ENCODE measurements at regions not wholly inside any gene's neighbourhood (a gene's known extent, or its start where the extent isn't known, plus 50 kb on each side); places are given as distances from the start of the nearest gene placed in this dataset.

DNA sequence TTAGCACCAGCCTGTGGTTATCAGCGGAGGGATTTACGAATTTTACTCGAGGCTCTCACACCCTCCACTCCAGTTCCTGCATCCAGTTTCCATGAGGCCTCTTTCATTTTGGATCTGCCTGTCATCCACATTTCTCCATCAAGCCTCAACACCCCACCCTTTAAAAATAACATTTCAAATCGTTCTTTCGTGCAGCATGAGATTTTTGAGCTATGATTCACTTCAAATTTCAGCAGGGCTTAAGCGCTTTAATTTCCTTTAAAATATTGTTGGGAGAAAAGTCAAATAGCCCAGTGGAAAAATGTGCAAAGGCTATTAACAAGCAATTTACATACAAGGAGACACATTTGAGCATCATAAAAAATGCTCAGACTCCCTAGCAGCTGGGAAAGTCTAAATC, 103.2 kb downstream of the MSX2 start:
- H3K9me2 ChIP-seq: no peaks in the 10 kb centered on the region
- no peaks in the 10 kb centered on the region for H3K4me1 ChIP-seq (ENCODE audit: control insufficient read depth in 1 of 2, insufficient read depth in 2 of 2, low read depth in 1 of 2, low read length in 1 of 2)
- H3F3A ChIP-seq (replicated peaks; ENCODE audit: insufficient read depth): no peaks in the 10 kb centered on the region
- H3K27ac ChIP-seq (ENCODE audit: low read depth in 2 of 2, low read length in 1 of 2): no peak overlapping the region
- POLR2A ChIA-PET: no interaction called here
- H3K9ac ChIP-seq: no peak overlapping the region
- no peak for TF ChIP-seq EZH2phosphoT487 (IDR thresholded peaks at IDR 0.05; ENCODE audit: borderline replicate concordance, low read depth)
- TF ChIP-seq GABPA (IDR thresholded peaks at IDR 0.05; ENCODE audit: low read depth): no peak
- TF ChIP-seq, protein P1, sequence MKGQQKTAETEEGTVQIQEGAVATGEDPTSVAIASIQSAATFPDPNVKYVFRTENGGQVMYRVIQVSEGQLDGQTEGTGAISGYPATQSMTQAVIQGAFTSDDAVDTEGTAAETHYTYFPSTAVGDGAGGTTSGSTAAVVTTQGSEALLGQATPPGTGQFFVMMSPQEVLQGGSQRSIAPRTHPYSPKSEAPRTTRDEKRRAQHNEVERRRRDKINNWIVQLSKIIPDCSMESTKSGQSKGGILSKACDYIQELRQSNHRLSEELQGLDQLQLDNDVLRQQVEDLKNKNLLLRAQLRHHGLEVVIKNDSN (IDR thresholded peaks at IDR 0.05; ENCODE audit: borderline replicate concordance, low read depth): no peak
- TF ChIP-seq TCF12 (IDR thresholded peaks at IDR 0.05): no peak
- no peak for TF ChIP-seq ELF1 (IDR thresholded peaks at IDR 0.05)
- TF ChIP-seq TAF1 (IDR thresholded peaks at IDR 0.05; ENCODE audit: borderline replicate concordance, low read depth, low read length): no peak
- no peak for TF ChIP-seq POLR2AphosphoS5 (IDR thresholded peaks at IDR 0.05; ENCODE audit: low read depth, low read length)
- no peak for TF ChIP-seq MEF2A (IDR thresholded peaks at IDR 0.05; ENCODE audit: borderline replicate concordance, low read depth)
- TF ChIP-seq MXI1 (IDR thresholded peaks at IDR 0.05; ENCODE audit: low read depth, low read length): no peak
- TF ChIP-seq JUND (IDR thresholded peaks at IDR 0.05): no peak
- TF ChIP-seq SIN3A (IDR thresholded peaks at IDR 0.05; ENCODE audit: borderline replicate concordance, low read depth, low read length): no peak
- TF ChIP-seq EP300 (IDR thresholded peaks at IDR 0.05; ENCODE audit: borderline replicate concordance in 1 of 2, low read depth in 1 of 2, low read length in 1 of 2): no peak
- TF ChIP-seq, protein P2, sequence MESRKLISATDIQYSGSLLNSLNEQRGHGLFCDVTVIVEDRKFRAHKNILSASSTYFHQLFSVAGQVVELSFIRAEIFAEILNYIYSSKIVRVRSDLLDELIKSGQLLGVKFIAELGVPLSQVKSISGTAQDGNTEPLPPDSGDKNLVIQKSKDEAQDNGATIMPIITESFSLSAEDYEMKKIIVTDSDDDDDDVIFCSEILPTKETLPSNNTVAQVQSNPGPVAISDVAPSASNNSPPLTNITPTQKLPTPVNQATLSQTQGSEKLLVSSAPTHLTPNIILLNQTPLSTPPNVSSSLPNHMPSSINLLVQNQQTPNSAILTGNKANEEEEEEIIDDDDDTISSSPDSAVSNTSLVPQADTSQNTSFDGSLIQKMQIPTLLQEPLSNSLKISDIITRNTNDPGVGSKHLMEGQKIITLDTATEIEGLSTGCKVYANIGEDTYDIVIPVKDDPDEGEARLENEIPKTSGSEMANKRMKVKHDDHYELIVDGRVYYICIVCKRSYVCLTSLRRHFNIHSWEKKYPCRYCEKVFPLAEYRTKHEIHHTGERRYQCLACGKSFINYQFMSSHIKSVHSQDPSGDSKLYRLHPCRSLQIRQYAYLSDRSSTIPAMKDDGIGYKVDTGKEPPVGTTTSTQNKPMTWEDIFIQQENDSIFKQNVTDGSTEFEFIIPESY (IDR thresholded peaks at IDR 0.05; ENCODE audit: borderline replicate concordance, low read depth): no peak
- CTCF ChIA-PET: interaction anchor here (1.1 kb wide), 1 partner anchor 500 kb away, joined by 3 read pairs; no protein-coding TSS in a partner anchor
- H2AFZ ChIP-seq (ENCODE audit: low read depth): no peak overlapping the region
- H3K4me3 ChIP-seq (ENCODE audit: low read depth in 2 of 2, low read length in 1 of 2): no peak overlapping the region
- WGBS (ENCODE audit: low lambda C conversion rate): 41% methylated on average over 6 of the region's 6 CpGs
- H3K9me3 ChIP-seq: no peaks in the 10 kb centered on the region
- H3K79me2 ChIP-seq (ENCODE audit: insufficient read depth): no peaks in the 10 kb centered on the region
- DNase-seq: no peak
- H3K36me3 ChIP-seq (replicated peaks in 1 of 2; ENCODE audit: control insufficient read depth in 1 of 2, insufficient read depth in 2 of 2, low read length in 1 of 2): no peaks in the 10 kb centered on the region
- H3K27me3 ChIP-seq (ENCODE audit: insufficient read depth): no peaks in the 10 kb centered on the region
- no peak overlapping the region for H3K4me2 ChIP-seq
- H4K20me1 ChIP-seq (ENCODE audit: insufficient read depth): no peaks in the 10 kb centered on the region

DNA sequence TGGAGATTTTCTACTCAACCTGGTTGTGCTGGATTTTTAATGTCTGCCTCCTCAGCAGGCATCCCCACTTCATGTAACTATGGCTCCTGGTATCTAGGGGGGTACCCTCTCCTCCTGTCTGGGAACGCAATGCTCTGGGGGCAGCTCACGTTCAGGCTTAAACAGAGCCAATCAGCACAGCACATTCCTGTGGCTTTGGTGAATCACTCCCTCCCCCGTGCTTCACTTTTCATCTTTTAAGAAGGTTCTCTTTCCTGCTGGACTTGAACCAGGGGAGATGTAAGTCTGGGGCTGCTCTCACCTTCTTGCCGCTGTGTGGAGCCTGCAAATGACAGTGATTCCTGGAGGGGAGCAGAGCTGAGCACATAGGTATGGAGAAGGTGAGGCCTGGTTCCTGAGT, 101.2 kb downstream of the MSX2 start:
- Histone ChIP-seq H3K4me3 (ENCODE audit: low read depth in 2 of 2, low read length in 1 of 2) (no peak overlapping the region), H3K36me3 (replicated peaks in 1 of 2; ENCODE audit: control insufficient read depth in 1 of 2, insufficient read depth in 2 of 2, low read length in 1 of 2) (no peaks in the 10 kb centered on the region), H3K79me2 (ENCODE audit: insufficient read depth) (no peaks in the 10 kb centered on the region), H2AFZ (ENCODE audit: low read depth) (no peak overlapping the region), H3K4me2 (no peak overlapping the region), H3K27me3 (ENCODE audit: insufficient read depth) (no peaks in the 10 kb centered on the region), H3K9me2 (no peaks in the 10 kb centered on the region), H3K9ac (no peak overlapping the region), H4K20me1 (ENCODE audit: insufficient read depth) (no peaks in the 10 kb centered on the region), H3K27ac (ENCODE audit: low read depth in 2 of 2, low read length in 1 of 2) (no peak overlapping the region), H3K9me3 (no peaks in the 10 kb centered on the region), H3K4me1 (ENCODE audit: control insufficient read depth in 1 of 2, insufficient read depth in 2 of 2, low read depth in 1 of 2, low read length in 1 of 2) (no peaks in the 10 kb centered on the region), H3F3A (replicated peaks; ENCODE audit: insufficient read depth) (no peaks in the 10 kb centered on the region)
- TF ChIP-seq JUND (IDR thresholded peaks at IDR 0.05) (no peak), YY1 (IDR thresholded peaks at IDR 0.05; ENCODE audit: low read depth) (no peak), SIN3A (IDR thresholded peaks at IDR 0.05; ENCODE audit: borderline replicate concordance, low read depth, low read length) (no peak)
- WGBS (ENCODE audit: low lambda C conversion rate): 27% methylated on average over 4 of the region's 4 CpGs
- ChIA-PET POLR2A (no interaction called here), CTCF (no interaction called here)
- no peak for DNase-seq

Data from SK-N-SH (cell line).